GM23248 (cell line): ENCODE measurements at regions not wholly inside any gene's neighbourhood (a gene's known extent, or its start where the extent isn't known, plus 50 kb on each side); places are given as distances from the start of the nearest gene placed in this dataset.

Experiments
- EZH2 ChIP-seq: fragments of 200-600 bp; sonication (generic); IDR thresholded peaks from 2 replicates; pipeline ENCODE4 v1.6.1; 2018; ENCODE audit warnings: antibody characterized with exemption, mild to moderate bottlenecking; ENCODE audit not compliant: insufficient read depth, poor library complexity, severe bottlenecking
- EZH2phosphoT487 ChIP-seq: fragments of 200-600 bp; sonication (generic); IDR thresholded peaks from 2 replicates; pipeline ENCODE4 v1.6.1; 2018; ENCODE audit warnings: antibody characterized with exemption, moderate library complexity, mild to moderate bottlenecking, low read depth; ENCODE audit not compliant: insufficient read depth

DNA sequence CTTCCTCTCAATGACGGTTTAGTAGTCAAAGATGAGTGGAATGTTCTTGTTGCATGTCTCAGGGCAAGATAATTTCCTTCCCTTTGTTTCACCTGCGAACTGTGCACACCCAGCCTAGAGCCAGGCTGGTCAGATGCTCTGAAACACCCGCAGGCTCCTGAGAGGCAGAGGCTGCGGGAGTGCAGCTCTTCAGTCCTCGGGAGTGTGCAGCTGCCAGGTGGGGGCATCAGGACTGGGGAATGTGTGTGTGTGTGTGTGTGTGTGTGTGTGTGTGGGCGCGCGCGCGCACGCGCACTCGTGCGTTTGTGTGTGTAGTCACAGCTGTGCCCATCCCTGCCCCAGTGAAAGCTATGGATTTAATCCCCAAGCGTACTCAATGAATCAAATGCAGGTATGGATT, 136.2 kb upstream of the NTM start:
- no peak for TF ChIP-seq EZH2
- TF ChIP-seq EZH2phosphoT487: no peak
